Type B pancreatic cell (in vitro differentiated cells): ENCODE measurements at regions not wholly inside any gene's neighbourhood (a gene's known extent, or its start where the extent isn't known, plus 50 kb on each side); places are given as distances from the start of the nearest gene placed in this dataset.

Experiments
- DNase-seq: peaks from one replicate; pipeline ENCODE4 v3.0.0; 2021; ENCODE audit warnings: mixed read lengths; ENCODE audit not compliant: unreplicated experiment; ENCODE audit errors: extremely low spot score
- H3K27ac Mint-ChIP-seq: 2 replicates; pipeline ENCODE4 v1.8.0; 2021; ENCODE audit warnings: mild to moderate bottlenecking, mixed read lengths
- H3K27me3 Mint-ChIP-seq: 2 replicates; pipeline ENCODE4 v1.8.0; 2021; ENCODE audit warnings: mixed read lengths
- H3K36me3 Mint-ChIP-seq: 2 replicates; pipeline ENCODE4 v1.8.0; 2021; ENCODE audit warnings: mixed read lengths
- H3K4me1 Mint-ChIP-seq: one replicate; pipeline ENCODE4 v1.8.0; 2021; ENCODE audit warnings: mixed read lengths; ENCODE audit not compliant: unreplicated experiment
- H3K4me3 Mint-ChIP-seq: 2 replicates; pipeline ENCODE4 v1.8.0; 2021; ENCODE audit warnings: mild to moderate bottlenecking, mixed read lengths
- H3K9me3 Mint-ChIP-seq: 2 replicates; pipeline ENCODE4 v1.8.0; 2021; ENCODE audit warnings: mixed read lengths
- CTCF ChIP-seq: fragments of 200-600 bp; sonication (generic); conservative IDR thresholded peaks from 2 replicates; pipeline ENCODE4 v1.5.0; 2021; ENCODE audit warnings: antibody characterized with exemption, mild to moderate bottlenecking

DNA sequence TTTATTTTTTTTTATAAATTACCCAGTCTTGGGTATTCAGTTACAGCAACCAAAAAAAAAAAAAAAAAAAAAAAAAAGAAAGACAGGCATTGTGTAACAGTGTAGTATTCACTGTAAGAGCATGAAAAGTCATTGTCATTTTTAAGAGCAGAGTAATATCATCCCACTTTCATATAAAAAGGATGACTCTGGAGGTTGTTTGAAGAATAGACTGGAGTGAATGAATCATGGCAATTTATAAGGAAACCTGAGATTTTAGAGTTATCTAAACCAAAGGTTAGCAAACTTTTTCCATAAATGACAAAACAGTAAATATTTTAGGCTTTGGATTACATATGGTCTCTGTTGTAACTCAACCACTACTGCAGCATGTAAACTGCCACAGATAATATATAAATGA lies 794.9 kb downstream of the NTRK3 start:
- Mint-ChIP-seq H3K36me3 (no peaks in the 10 kb centered on the region), H3K4me1 (no peaks in the 10 kb centered on the region), H3K4me3 (no peak overlapping the region), H3K27me3 (no peaks in the 10 kb centered on the region), H3K9me3 (no peaks in the 10 kb centered on the region), H3K27ac (no peak overlapping the region)
- DNase-seq, result no peak
- TF ChIP-seq CTCF, result no peak

- DNase-seq, result no peak
- no peak overlapping the region for H3K4me3 Mint-ChIP-seq
- no peaks in the 10 kb centered on the region for H3K9me3 Mint-ChIP-seq
- no peak overlapping the region for H3K27ac Mint-ChIP-seq
- peaks cover 15% of the 10 kb centered on the region for H3K27me3 Mint-ChIP-seq
- H3K36me3 Mint-ChIP-seq, result no peaks in the 10 kb centered on the region
- H3K4me1 Mint-ChIP-seq, result no peaks in the 10 kb centered on the region
- TF ChIP-seq CTCF, result no peak
Measured at GRCh38 chr15:87454860-87455259, 801.7 kb downstream of the NTRK3 start.

DNA sequence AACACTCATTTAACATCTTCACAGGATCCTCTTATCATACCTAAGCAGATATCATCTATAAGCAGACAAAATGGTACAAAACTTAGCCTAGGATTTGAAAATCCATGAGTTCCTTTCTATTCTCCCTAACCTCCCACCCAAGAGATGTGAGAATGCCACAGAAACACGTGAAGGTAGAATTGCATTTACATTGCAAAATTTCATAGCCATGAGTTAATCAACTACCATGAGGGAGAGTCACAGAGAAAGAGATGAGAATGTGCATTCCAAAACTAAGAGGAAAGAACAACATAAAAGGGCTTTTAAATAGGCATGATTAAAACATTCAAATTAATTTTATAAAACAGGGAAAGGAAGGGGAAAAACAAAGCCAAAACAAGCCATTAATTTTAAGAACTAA lies 806.2 kb downstream of the NTRK3 start:
- H3K27me3 Mint-ChIP-seq, result peaks cover 33% of the 10 kb centered on the region
- H3K27ac Mint-ChIP-seq, result no peak overlapping the region
- no peaks in the 10 kb centered on the region for H3K36me3 Mint-ChIP-seq
- H3K4me3 Mint-ChIP-seq, result no peak overlapping the region
- DNase-seq, result no peak
- TF ChIP-seq CTCF, result no peak
- H3K4me1 Mint-ChIP-seq, result no peaks in the 10 kb centered on the region
- H3K9me3 Mint-ChIP-seq, result peaks cover 5% of the 10 kb centered on the region

GRCh38 chr15:87439090-87439489 lies 817.4 kb downstream of the NTRK3 start:
- no peak for DNase-seq
- H3K27me3 Mint-ChIP-seq, result peaks cover 18% of the 10 kb centered on the region
- no peak overlapping the region for H3K27ac Mint-ChIP-seq
- no peaks in the 10 kb centered on the region for H3K9me3 Mint-ChIP-seq
- peaks cover 4% of the 10 kb centered on the region for H3K4me1 Mint-ChIP-seq
- no peak for TF ChIP-seq CTCF
- no peak overlapping the region for H3K4me3 Mint-ChIP-seq
- no peaks in the 10 kb centered on the region for H3K36me3 Mint-ChIP-seq

DNA sequence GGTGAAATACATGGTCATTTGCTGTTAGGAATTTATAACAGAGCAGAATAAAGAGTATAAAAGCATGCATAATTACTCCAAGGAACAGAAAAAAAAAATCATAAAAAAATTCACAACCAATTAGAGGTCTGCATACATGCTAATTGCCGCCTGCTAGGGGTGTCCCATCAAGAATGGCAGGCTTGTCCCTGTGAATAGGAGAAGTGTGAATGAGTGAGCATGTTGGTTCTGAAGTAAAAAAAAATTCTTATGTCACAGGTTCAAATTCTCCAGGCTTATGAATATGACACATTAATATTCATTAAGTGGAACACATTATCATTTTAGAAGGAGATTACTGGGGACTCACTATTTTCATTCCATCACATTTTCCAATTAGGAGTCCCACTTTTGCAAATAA lies 822.7 kb downstream of the NTRK3 start:
- H3K27me3 Mint-ChIP-seq, result no peaks in the 10 kb centered on the region
- H3K9me3 Mint-ChIP-seq, result no peaks in the 10 kb centered on the region
- no peak overlapping the region for H3K4me3 Mint-ChIP-seq
- no peak for TF ChIP-seq CTCF
- peaks cover 4% of the 10 kb centered on the region for H3K4me1 Mint-ChIP-seq
- no peaks in the 10 kb centered on the region for H3K36me3 Mint-ChIP-seq
- H3K27ac Mint-ChIP-seq, result no peak overlapping the region
- no peak for DNase-seq

DNA sequence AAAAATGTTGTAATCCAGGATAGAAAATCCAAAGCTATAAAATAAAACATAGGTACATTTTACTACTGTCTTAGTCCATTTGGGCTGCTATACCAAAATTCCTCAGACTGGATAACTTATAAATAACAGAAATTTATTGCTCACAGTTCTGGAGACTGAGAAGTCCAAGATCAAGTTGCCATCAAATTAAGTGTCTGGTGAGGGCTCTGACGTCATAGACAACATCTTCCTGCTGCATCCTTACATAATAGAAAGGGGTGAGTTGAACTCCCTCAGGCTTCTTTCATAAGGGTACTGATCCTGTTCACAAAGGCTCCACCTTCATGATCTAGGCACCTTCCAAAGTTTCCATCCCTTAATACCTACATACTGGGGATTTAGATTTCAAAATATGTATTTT lies 826.8 kb downstream of the NTRK3 start:
- H3K4me1 Mint-ChIP-seq, result peaks cover 4% of the 10 kb centered on the region
- no peak for TF ChIP-seq CTCF
- no peak for DNase-seq
- peaks cover 9% of the 10 kb centered on the region for H3K27me3 Mint-ChIP-seq
- H3K9me3 Mint-ChIP-seq, result no peaks in the 10 kb centered on the region
- H3K4me3 Mint-ChIP-seq, result no peak overlapping the region
- H3K27ac Mint-ChIP-seq, result no peak overlapping the region
- H3K36me3 Mint-ChIP-seq, result no peaks in the 10 kb centered on the region
